ENCODE measurements at regions not wholly inside any gene's neighbourhood (a gene's known extent, or its start where the extent isn't known, plus 50 kb on each side); places are given as distances from the start of the nearest gene placed in this dataset.

DNA sequence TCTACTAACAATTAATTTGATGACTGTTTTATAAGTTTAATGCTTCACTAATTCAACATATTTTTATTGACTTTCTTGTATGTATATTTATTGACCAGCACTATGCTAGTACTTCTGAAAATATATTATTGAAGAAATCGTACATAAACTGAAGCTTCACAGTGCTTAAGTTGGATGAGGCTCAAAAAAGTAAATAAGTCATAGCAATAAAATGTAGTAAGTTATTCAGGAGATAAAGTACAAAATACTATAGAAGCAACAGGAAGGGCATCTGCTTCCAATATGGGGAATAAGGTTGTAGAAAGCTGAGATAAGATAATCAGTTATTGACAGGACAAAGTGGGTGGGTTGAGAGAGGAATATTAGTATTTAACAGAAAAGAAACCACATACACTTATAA is 944.9 kb upstream of the MIR17HG start:
- H3K4me3 ChIP-seq (ENCODE audit: low read length) = no peak overlapping the region
- no peak overlapping the region for H3K27ac ChIP-seq (ENCODE audit: low read length)
- no peak overlapping the region for H2AFZ ChIP-seq (ENCODE audit: low read length)
- no TSS peak for BruUV-seq (replicated peaks)
- no peak overlapping the region for H3K4me2 ChIP-seq (ENCODE audit: low read length)
- H3K9me3 ChIP-seq (ENCODE audit: low read length) = no peaks in the 10 kb centered on the region
- ChIA-PET POLR2A (ENCODE audit: unreplicated experiment) (interaction anchor here (0.7 kb wide), 1 partner anchor 284 kb away, joined by 4 read pairs; no protein-coding TSS in a partner anchor), CTCF (no interaction called here)
- no peak for TF ChIP-seq CTCF (conservative IDR thresholded peaks at IDR 0.05; ENCODE audit: low read depth, low read length)
- no peak for TF ChIP-seq EZH2 (IDR thresholded peaks at IDR 0.05; ENCODE audit: low read length, unreplicated experiment)
- TF ChIP-seq EZH2phosphoT487 (IDR thresholded peaks at IDR 0.05; ENCODE audit: borderline replicate concordance, low read length) = no peak
- no peaks in the 10 kb centered on the region for H3K27me3 ChIP-seq (ENCODE audit: low read length)
- H3F3A ChIP-seq (ENCODE audit: low read length, unreplicated experiment) = no peaks in the 10 kb centered on the region
- no peaks in the 10 kb centered on the region for H3K79me2 ChIP-seq (ENCODE audit: low read length)
- no peaks in the 10 kb centered on the region for H3K9me2 ChIP-seq (replicated peaks; ENCODE audit: low read length)
- no peaks in the 10 kb centered on the region for H3K36me3 ChIP-seq (ENCODE audit: low read depth, low read length)
- H3K4me1 ChIP-seq (ENCODE audit: insufficient read depth, low read length) = no peaks in the 10 kb centered on the region
- intact Hi-C loops (cut with micrococcal nuclease) = no loop called here
- ATAC-seq (peak; percentile 55), DNase-seq (no peak)
- H4K20me1 ChIP-seq (ENCODE audit: low read length) = no peaks in the 10 kb centered on the region
- no peak overlapping the region for H3K9ac ChIP-seq (ENCODE audit: low read length)

- Histone ChIP-seq H3K4me1 (ENCODE audit: insufficient read depth, low read length) (no peaks in the 10 kb centered on the region), H3F3A (ENCODE audit: low read length, unreplicated experiment) (no peaks in the 10 kb centered on the region), H4K20me1 (ENCODE audit: low read length) (no peaks in the 10 kb centered on the region), H3K4me2 (ENCODE audit: low read length) (no peak overlapping the region), H3K9ac (ENCODE audit: low read length) (no peak overlapping the region), H2AFZ (ENCODE audit: low read length) (no peak overlapping the region), H3K4me3 (ENCODE audit: low read length) (no peak overlapping the region), H3K27ac (ENCODE audit: low read length) (no peak overlapping the region), H3K79me2 (ENCODE audit: low read length) (no peaks in the 10 kb centered on the region), H3K36me3 (ENCODE audit: low read depth, low read length) (no peaks in the 10 kb centered on the region), H3K9me3 (ENCODE audit: low read length) (no peaks in the 10 kb centered on the region), H3K9me2 (replicated peaks; ENCODE audit: low read length) (no peaks in the 10 kb centered on the region), H3K27me3 (ENCODE audit: low read length) (no peaks in the 10 kb centered on the region)
- POLR2A ChIA-PET (ENCODE audit: unreplicated experiment) = no interaction called here
- CTCF ChIA-PET = no interaction called here
- no TSS peak for BruUV-seq (replicated peaks)
- TF ChIP-seq CTCF (conservative IDR thresholded peaks at IDR 0.05; ENCODE audit: low read depth, low read length) (no peak), EZH2 (IDR thresholded peaks at IDR 0.05; ENCODE audit: low read length, unreplicated experiment) (no peak), EZH2phosphoT487 (IDR thresholded peaks at IDR 0.05; ENCODE audit: borderline replicate concordance, low read length) (no peak)
- intact Hi-C loops (cut with micrococcal nuclease) = no loop called here
- ATAC-seq = no peak
- DNase-seq = no peak
These were observed 944.0 kb upstream of the MIR17HG start for GRCh38 chr13:90403330-90404082.

- ATAC-seq (no peak), DNase-seq (no peak)
- no peak overlapping the region for H3K4me3 ChIP-seq (ENCODE audit: low read length)
- intact Hi-C loops (cut with micrococcal nuclease) = no loop called here
- H3F3A ChIP-seq (ENCODE audit: low read length, unreplicated experiment) = no peaks in the 10 kb centered on the region
- BruUV-seq (replicated peaks) = no TSS peak
- H3K9ac ChIP-seq (ENCODE audit: low read length) = no peak overlapping the region
- H3K4me1 ChIP-seq (ENCODE audit: insufficient read depth, low read length) = no peaks in the 10 kb centered on the region
- H3K79me2 ChIP-seq (ENCODE audit: low read length) = no peaks in the 10 kb centered on the region
- H4K20me1 ChIP-seq (ENCODE audit: low read length) = no peaks in the 10 kb centered on the region
- no peak overlapping the region for H3K4me2 ChIP-seq (ENCODE audit: low read length)
- no peak overlapping the region for H2AFZ ChIP-seq (ENCODE audit: low read length)
- no peak overlapping the region for H3K27ac ChIP-seq (ENCODE audit: low read length)
- ChIA-PET CTCF (no interaction called here), POLR2A (ENCODE audit: unreplicated experiment) (no interaction called here)
- H3K27me3 ChIP-seq (ENCODE audit: low read length) = no peaks in the 10 kb centered on the region
- no peaks in the 10 kb centered on the region for H3K9me3 ChIP-seq (ENCODE audit: low read length)
- TF ChIP-seq EZH2phosphoT487 (IDR thresholded peaks at IDR 0.05; ENCODE audit: borderline replicate concordance, low read length) (no peak), CTCF (conservative IDR thresholded peaks at IDR 0.05; ENCODE audit: low read depth, low read length) (no peak), EZH2 (IDR thresholded peaks at IDR 0.05; ENCODE audit: low read length, unreplicated experiment) (no peak)
- H3K9me2 ChIP-seq (replicated peaks; ENCODE audit: low read length) = no peaks in the 10 kb centered on the region
- no peaks in the 10 kb centered on the region for H3K36me3 ChIP-seq (ENCODE audit: low read depth, low read length)
These were observed 942.2 kb upstream of the MIR17HG start for GRCh38 chr13:90405301-90405700.
